Neuronal stem cell (in vitro differentiated cells): ENCODE measurements at regions not wholly inside any gene's neighbourhood (a gene's known extent, or its start where the extent isn't known, plus 50 kb on each side); places are given as distances from the start of the nearest gene placed in this dataset.

Experiments
- DNase-seq: peaks from one replicate; pipeline ENCODE4 v3.0.0-alpha.2; 2013; ENCODE audit warnings: low spot score
- H2AFZ ChIP-seq: one replicate; pipeline ENCODE4 v1.6.1; 2013; ENCODE audit warnings: mild to moderate bottlenecking, low read length, inconsistent platforms
- H2AK5ac ChIP-seq: 2 replicates; pipeline ENCODE4 v1.6.1; 2013; ENCODE audit warnings: low read depth, mild to moderate bottlenecking, inconsistent platforms, low read length, moderate library complexity, mixed read lengths
- H2BK120ac ChIP-seq: 2 replicates; pipeline ENCODE4 v1.6.1; 2013; ENCODE audit warnings: low read depth, mild to moderate bottlenecking, inconsistent platforms, low read length, moderate library complexity, mixed read lengths
- H2BK12ac ChIP-seq: one replicate; pipeline ENCODE4 v1.6.1; 2013; ENCODE audit warnings: low read length, inconsistent platforms
- H2BK15ac ChIP-seq: 2 replicates; pipeline ENCODE4 v1.6.1; 2013; ENCODE audit warnings: mild to moderate bottlenecking, low read length, inconsistent platforms, mixed read lengths
- H2BK5ac ChIP-seq: one replicate; pipeline ENCODE4 v1.6.1; 2013; ENCODE audit warnings: inconsistent platforms, mild to moderate bottlenecking, low read length, moderate library complexity
- H3K14ac ChIP-seq: one replicate; pipeline ENCODE4 v1.6.1; 2013; ENCODE audit warnings: low read length, inconsistent platforms
- H3K18ac ChIP-seq: 2 replicates; pipeline ENCODE4 v1.6.1; 2013; ENCODE audit warnings: low read length, inconsistent platforms
- H3K23ac ChIP-seq: 2 replicates; pipeline ENCODE4 v1.6.1; 2013; ENCODE audit warnings: low read depth, mild to moderate bottlenecking, mixed read lengths, low read length, inconsistent platforms; ENCODE audit not compliant: poor library complexity
- H3K27ac ChIP-seq: replicated peaks from 3 replicates; pipeline ENCODE4 v1.5.1; 2013; ENCODE audit warnings: low read length, inconsistent platforms
- H3K27me3 ChIP-seq, 3 experiments: 2 replicates each; pipeline ENCODE4 v1.6.1; 2013; ENCODE audit warnings: low read length in 3 of 3, mild to moderate bottlenecking in 2 of 3, inconsistent platforms in 1 of 3, low read depth in 1 of 3, mixed read lengths in 1 of 3, moderate library complexity in 1 of 3; ENCODE audit not compliant: control insufficient read depth in 3 of 3, insufficient read depth in 3 of 3
- H3K36me3 ChIP-seq, 2 donors: replicated peaks in 1 of 2; 2 replicates each; pipeline ENCODE4 v1.6.1; 2013; ENCODE audit warnings: low read length in 2 of 2; ENCODE audit not compliant: control insufficient read depth in 2 of 2, insufficient read depth in 2 of 2
- H3K4ac ChIP-seq: 2 replicates; pipeline ENCODE4 v1.6.1; 2013; ENCODE audit warnings: inconsistent platforms, mild to moderate bottlenecking, low read length, moderate library complexity
- H3K4me1 ChIP-seq, 2 donors: 1 replicate in 1 of 2; 2 replicates in 1 of 2; pipeline ENCODE4 v1.6.1; 2013; ENCODE audit warnings: low read length in 2 of 2, low read depth in 1 of 2; ENCODE audit not compliant: control insufficient read depth in 2 of 2, insufficient read depth in 1 of 2
- H3K4me2 ChIP-seq: one replicate; pipeline ENCODE4 v1.6.1; 2013; ENCODE audit warnings: mild to moderate bottlenecking, low read length, inconsistent platforms; ENCODE audit not compliant: insufficient read depth, poor library complexity, severe bottlenecking
- H3K4me3 ChIP-seq, 2 donors: 2 replicates each; pipeline ENCODE4 v1.5.1; 2013; ENCODE audit warnings: low read length in 2 of 2, mild to moderate bottlenecking in 2 of 2, inconsistent platforms in 1 of 2, moderate library complexity in 1 of 2
- H3K79me1 ChIP-seq: one replicate; pipeline ENCODE4 v1.6.1; 2013; ENCODE audit warnings: low read depth, mild to moderate bottlenecking, inconsistent platforms, low read length, moderate library complexity
- H3K9ac ChIP-seq: one replicate; pipeline ENCODE4 v1.6.1; 2013; ENCODE audit warnings: mild to moderate bottlenecking, low read depth, low read length, inconsistent platforms; ENCODE audit not compliant: poor library complexity
- H3K9me3 ChIP-seq, 2 donors: replicated peaks in 1 of 2; 2 replicates each; pipeline versions ENCODE3 to v1.6.1; 2013; ENCODE audit warnings: low read length in 2 of 2, mild to moderate bottlenecking in 2 of 2, inconsistent platforms in 1 of 2, low read depth in 1 of 2, mixed read lengths in 1 of 2, moderate library complexity in 1 of 2; ENCODE audit not compliant: control insufficient read depth in 2 of 2, insufficient read depth in 1 of 2
- H4K8ac ChIP-seq: one replicate; pipeline ENCODE4 v1.6.1; 2013; ENCODE audit warnings: low read depth, mild to moderate bottlenecking, inconsistent platforms, low read length, moderate library complexity
- H4K91ac ChIP-seq: one replicate; pipeline ENCODE4 v1.6.1; 2013; ENCODE audit warnings: low read length, low read depth, mild to moderate bottlenecking, inconsistent platforms; ENCODE audit not compliant: poor library complexity
- WGBS, 2 donors: extraction: QIAGEN DNeasy Blood & Tissue Kit; methylation state at CpG; one replicate each; pipeline ENCODE4 v1.1.7; 2013; ENCODE audit warnings: missing lambda C conversion rate in 2 of 2, mixed read lengths in 1 of 2; ENCODE audit not compliant: insufficient read length in 2 of 2, insufficient replicate concordance in 1 of 2; ENCODE audit errors: extremely low coverage in 2 of 2; 5-methylcytosine and 5-hydroxymethylcytosine counted together

DNA sequence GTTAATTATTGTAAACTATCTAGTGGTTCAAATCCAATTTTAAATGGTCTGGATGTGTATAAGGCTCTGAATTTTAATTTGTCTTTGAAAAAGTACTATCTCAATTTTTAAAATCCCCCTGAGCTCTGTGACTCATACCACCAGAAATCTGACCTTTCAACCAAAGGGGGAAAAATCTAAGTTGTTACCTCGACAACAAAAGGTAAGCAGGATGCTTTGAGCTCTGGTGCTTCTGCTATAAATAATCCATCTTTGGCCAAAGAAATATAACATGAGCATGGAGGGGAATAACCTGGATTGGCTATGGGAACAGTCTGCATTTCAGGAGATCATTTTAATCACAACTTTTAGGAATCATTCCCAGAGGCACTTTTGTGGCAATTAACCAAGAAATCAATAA, 76.3 kb upstream of the PCSK1 start:
- no peak overlapping the region for H2BK15ac ChIP-seq
- H4K91ac ChIP-seq: no peak overlapping the region
- no peak overlapping the region for H3K27ac ChIP-seq
- no peak overlapping the region for H3K4ac ChIP-seq
- DNase-seq: no peak
- H3K79me1 ChIP-seq: no peaks in the 10 kb centered on the region
- no peaks in the 10 kb centered on the region for H3K9me3 ChIP-seq
- no peak overlapping the region for H3K9ac ChIP-seq
- H3K4me3 ChIP-seq: no peak overlapping the region
- H3K23ac ChIP-seq: no peak overlapping the region
- H3K4me2 ChIP-seq: no peak overlapping the region
- H3K4me1 ChIP-seq: peaks cover 0 to 6% of the 10 kb centered on the region in 2 donors
- H2AK5ac ChIP-seq: no peak overlapping the region
- peaks cover 0 to 2% (median 0%) of the 10 kb centered on the region in 3 experiments for H3K27me3 ChIP-seq
- no peak overlapping the region for H3K18ac ChIP-seq
- H2AFZ ChIP-seq: no peak overlapping the region
- H2BK120ac ChIP-seq: no peak overlapping the region
- H3K36me3 ChIP-seq: no peaks in the 10 kb centered on the region
- no peak overlapping the region for H2BK12ac ChIP-seq
- H4K8ac ChIP-seq: no peak overlapping the region
- WGBS, 2 donors: no CpG with 5 or more reads among the region's 1 CpG
- no peak overlapping the region for H2BK5ac ChIP-seq
- no peak overlapping the region for H3K14ac ChIP-seq

DNA sequence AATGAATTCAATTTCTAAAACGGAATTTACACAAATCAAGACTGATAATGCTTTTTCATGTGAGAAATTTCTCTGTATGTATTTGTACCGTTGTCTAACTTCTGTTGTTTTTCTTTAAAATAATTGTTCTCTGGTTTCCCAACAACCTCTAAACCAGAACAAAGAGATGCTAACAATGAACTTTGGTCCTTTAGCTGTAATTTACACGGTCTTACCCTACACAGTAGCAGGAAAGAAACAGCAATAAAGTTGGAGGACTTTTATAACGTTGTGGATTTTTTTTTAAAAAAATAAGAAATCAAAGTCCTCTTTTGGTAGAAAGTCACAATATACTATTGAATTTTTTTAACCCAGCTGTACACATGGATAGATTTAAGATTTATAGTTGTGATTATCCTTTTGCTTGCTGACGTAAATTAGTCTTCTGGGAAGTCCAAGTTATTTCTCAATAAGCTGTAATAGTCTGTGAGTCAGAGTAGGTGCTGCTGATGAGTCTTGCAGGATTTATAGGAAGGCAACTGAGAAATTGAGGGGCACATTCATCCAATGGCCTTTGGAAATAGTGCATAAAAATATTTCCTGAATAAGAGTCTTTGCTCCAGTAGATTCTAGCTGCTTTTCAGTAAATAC, 76.8 kb upstream of the PCSK1 start:
- Histone ChIP-seq H4K8ac (no peak overlapping the region), H2BK120ac (no peak overlapping the region), H3K4ac (no peak overlapping the region), H3K4me2 (no peak overlapping the region), H2AFZ (no peak overlapping the region), H3K18ac (no peak overlapping the region), H3K23ac (no peak overlapping the region), H2BK5ac (no peak overlapping the region), H3K27me3 (no peaks in the 10 kb centered on the region), H2BK12ac (no peak overlapping the region), H3K36me3 (no peaks in the 10 kb centered on the region), H3K14ac (no peak overlapping the region), H2BK15ac (no peak overlapping the region), H3K4me1 (peaks cover 0 to 4% of the 10 kb centered on the region in 2 donors), H3K27ac (no peak overlapping the region), H2AK5ac (no peak overlapping the region), H3K79me1 (no peaks in the 10 kb centered on the region), H3K9ac (no peak overlapping the region), H3K4me3 (no peak overlapping the region), H3K9me3 (no peaks in the 10 kb centered on the region), H4K91ac (no peak overlapping the region)
- DNase-seq: no peak
- no CpG with 5 or more reads among the region's 5 CpGs for WGBS, 2 donors

DNA sequence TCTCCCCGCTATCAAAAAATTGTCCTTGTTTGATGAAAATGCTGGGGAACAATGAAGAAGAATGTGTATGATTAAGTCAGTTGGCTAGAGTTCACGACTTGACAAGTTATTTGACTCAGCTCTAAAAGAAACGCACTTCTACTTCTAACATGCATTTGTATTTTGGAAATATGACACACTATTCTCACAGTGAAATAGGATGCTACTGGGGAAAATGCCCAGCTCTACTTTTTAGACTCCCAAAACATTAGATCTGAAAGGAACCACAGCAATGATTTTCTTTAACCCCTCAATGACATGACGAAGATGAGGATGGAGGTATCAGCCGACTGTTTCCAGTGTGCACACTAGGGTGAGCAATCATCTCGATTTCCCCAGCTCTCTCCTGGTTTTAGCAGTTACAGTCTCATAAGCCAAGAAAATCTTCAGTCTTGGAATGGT, 83.6 kb upstream of the PCSK1 start:
- no peak overlapping the region for H3K4me3 ChIP-seq
- H3K18ac ChIP-seq: no peak overlapping the region
- H4K91ac ChIP-seq: no peak overlapping the region
- no peak overlapping the region for H2BK15ac ChIP-seq
- no peak for DNase-seq
- H3K4ac ChIP-seq: no peak overlapping the region
- no peaks in the 10 kb centered on the region for H3K27me3 ChIP-seq
- H2BK5ac ChIP-seq: no peak overlapping the region
- no peak overlapping the region for H2BK12ac ChIP-seq
- H3K23ac ChIP-seq: no peak overlapping the region
- H2AK5ac ChIP-seq: no peak overlapping the region
- H3K14ac ChIP-seq: no peak overlapping the region
- H3K36me3 ChIP-seq: no peaks in the 10 kb centered on the region
- H3K9me3 ChIP-seq: no peaks in the 10 kb centered on the region
- no peak overlapping the region for H3K4me2 ChIP-seq
- H3K79me1 ChIP-seq: no peaks in the 10 kb centered on the region
- H4K8ac ChIP-seq: no peak overlapping the region
- no CpG with 5 or more reads among the region's 6 CpGs for WGBS, 2 donors
- no peak overlapping the region for H2BK120ac ChIP-seq
- peaks cover 0 to 2% of the 10 kb centered on the region in 2 donors for H3K4me1 ChIP-seq
- H3K9ac ChIP-seq: no peak overlapping the region
- no peak overlapping the region for H3K27ac ChIP-seq
- H2AFZ ChIP-seq: no peak overlapping the region

DNA sequence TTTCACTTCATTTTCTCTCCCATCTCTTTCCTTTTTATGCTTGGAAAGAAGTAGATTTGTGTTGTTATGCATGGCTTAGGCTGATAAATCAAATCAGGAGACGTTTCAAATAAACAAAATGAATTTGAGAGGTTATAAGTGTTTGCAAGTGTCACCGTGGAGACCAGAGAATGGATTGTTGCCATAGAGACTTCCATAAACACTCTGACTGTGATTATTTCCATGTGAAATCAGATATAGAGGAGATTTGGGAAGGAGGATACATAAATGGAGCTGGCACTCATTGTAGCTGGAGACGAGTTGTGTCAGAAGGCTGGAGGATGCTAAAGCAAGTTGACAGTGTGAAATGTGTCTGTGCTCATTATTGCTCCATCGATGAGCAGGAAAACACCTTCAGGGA, 84.2 kb upstream of the PCSK1 start:
- no peaks in the 10 kb centered on the region for H3K79me1 ChIP-seq
- H4K91ac ChIP-seq: no peak overlapping the region
- H3K4me2 ChIP-seq: no peak overlapping the region
- H3K4ac ChIP-seq: no peak overlapping the region
- no peak overlapping the region for H2BK15ac ChIP-seq
- H3K4me3 ChIP-seq: no peak overlapping the region
- no peaks in the 10 kb centered on the region for H3K27me3 ChIP-seq
- no peak overlapping the region for H2AFZ ChIP-seq
- H2BK120ac ChIP-seq: no peak overlapping the region
- H3K36me3 ChIP-seq: no peaks in the 10 kb centered on the region
- H3K14ac ChIP-seq: no peak overlapping the region
- H4K8ac ChIP-seq: no peak overlapping the region
- no peak overlapping the region for H3K18ac ChIP-seq
- H2BK5ac ChIP-seq: no peak overlapping the region
- WGBS, 2 donors: no CpG with 5 or more reads among the region's 4 CpGs
- H3K4me1 ChIP-seq: peaks cover 0 to 2% of the 10 kb centered on the region in 2 donors
- H2BK12ac ChIP-seq: no peak overlapping the region
- H2AK5ac ChIP-seq: no peak overlapping the region
- no peak overlapping the region for H3K27ac ChIP-seq
- H3K23ac ChIP-seq: no peak overlapping the region
- H3K9me3 ChIP-seq: no peaks in the 10 kb centered on the region
- DNase-seq: no peak
- no peak overlapping the region for H3K9ac ChIP-seq
